ENCODE measurements at regions not wholly inside any gene's neighbourhood (a gene's known extent, or its start where the extent isn't known, plus 50 kb on each side); places are given as distances from the start of the nearest gene placed in this dataset.
"Not testable (repeated sequence)": the region's sequence is repeated elsewhere in the genome, so short reads cannot be mapped to it uniquely, and the experiment has no call there.

DNA sequence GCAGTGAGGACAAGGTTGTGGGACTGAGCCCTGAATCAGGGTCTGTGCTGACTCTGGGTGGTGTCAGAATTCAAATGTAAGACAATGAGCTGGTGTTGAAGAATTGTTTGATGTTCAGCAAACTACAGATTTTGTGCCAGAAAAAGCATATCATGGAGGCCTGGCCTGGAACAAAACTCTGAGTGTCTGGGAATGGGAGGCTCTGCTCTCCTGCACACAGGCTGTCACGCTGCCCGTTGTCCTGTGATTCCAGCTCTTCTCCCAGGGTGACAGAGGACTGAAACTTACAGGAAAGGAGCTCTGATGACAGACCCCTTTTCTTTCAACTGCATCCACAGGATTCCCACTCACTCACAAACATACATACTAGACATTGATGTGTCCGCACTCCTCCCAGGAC is 120.1 kb downstream of the ZNF486 start:
- DNase-seq = no peak

DNA sequence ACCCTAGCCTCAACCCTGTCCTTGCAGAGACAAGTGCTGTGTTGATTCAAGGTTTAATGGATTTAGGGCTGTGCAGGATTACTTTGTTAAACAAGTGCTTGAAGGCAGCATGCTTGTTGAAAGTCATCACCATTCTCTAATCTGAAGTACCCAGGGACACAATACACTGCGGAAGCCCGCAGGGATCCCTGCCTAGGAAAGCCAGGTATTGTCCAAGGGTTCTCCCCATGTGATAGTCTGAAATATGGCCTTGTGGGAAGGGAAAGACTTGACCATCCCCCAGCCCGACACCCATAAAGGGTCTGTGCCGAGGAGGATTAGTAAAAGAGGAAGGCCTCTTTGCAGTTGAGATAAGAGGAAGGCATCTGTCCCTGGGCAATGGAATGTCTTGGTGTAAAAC is 118.9 kb downstream of the ZNF486 start:
- DNase-seq = not testable (repeated sequence)

DNA sequence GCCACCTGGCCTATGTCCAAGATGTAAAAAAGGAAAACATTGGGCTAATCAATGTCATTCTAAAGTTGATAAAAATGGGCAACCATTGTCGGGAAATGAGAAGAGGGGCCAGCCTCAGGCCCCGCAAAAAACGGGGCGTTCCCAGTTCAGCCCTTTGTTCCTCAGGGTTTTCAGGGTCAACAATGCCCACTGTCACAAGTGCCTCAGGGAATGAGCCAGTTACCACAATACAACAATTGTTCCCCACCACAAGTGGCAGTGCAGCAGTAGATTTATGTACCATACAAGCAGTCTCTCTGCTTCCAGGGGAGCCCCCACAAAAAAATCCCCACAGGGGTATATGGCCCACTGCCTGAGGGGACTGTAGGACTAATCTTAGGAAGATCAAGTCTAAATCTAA is 112.5 kb downstream of the ZNF486 start:
- DNase-seq = no peak

DNA sequence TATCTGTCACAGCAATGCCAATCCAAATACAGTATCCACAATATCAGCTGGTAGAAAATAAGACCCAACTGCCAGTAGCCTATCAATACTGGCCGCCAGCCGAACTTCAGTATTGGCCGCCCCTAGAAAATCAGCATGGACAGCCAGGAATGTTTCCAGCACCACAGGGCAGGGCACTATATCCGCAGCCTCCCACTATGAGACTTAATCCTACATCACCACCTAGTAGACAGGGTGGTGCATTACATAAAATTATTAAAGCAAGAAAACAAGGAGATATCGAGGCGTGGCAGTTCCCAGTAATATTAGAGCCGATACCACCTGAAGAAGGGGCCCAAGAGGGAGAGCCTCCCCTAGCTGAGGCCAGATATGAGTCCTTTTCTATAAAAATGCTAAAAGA is 111.3 kb downstream of the ZNF486 start:
- DNase-seq = no peak

DNA sequence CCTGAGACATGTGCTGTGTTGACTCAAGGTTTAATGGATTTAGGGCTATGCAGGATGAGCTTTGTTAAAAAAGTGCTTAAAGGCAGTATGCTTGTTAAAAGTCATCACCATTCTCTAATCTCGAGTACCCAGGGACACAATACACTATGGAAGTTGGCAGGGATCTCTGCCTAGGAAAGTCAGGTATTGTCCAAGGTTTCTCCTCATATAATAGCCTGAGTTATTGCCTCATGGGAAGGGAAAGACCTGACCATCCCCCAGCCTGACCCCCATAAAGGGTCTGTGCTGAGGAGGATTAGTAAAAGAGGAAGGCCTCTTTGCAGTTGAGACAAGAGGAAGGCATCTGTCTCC is 109.7 kb downstream of the ZNF486 start:
- not testable (repeated sequence) for DNase-seq

DNA sequence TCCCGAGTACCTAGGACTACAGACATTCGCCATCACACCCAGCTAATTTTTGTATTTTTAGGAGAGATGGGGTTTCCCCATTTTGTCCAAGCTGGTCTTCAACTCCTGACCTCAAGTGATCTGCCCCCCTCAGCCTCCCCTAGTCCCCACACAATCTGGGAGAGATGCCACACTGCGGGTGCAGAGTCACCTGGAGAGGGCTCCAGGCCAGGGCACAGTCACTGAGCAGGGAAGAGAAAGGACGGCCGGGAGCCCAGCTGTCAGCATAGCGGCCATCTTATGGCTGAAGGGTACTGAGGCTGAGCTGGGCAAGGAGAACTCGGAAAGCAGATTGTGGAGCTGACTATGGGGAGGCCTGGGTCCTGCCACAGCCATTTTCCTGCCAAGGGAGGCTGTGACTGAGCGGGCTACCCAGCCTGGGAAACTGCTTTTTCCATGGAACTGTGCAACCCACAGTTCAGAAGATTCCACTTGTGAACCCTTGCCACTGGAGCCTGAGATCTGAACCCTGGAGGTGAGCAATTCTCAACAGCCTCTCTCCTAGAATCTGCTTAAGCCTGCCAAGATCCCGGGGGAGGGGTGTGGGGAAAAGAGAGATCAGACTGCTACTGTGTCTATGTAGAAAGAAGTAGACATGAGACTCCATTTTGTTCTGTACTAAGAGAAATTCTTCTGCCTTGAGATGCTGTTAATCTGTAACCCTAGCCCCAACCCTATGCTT is 109.2 kb downstream of the ZNF486 start:
- DNase-seq = no peak

DNA sequence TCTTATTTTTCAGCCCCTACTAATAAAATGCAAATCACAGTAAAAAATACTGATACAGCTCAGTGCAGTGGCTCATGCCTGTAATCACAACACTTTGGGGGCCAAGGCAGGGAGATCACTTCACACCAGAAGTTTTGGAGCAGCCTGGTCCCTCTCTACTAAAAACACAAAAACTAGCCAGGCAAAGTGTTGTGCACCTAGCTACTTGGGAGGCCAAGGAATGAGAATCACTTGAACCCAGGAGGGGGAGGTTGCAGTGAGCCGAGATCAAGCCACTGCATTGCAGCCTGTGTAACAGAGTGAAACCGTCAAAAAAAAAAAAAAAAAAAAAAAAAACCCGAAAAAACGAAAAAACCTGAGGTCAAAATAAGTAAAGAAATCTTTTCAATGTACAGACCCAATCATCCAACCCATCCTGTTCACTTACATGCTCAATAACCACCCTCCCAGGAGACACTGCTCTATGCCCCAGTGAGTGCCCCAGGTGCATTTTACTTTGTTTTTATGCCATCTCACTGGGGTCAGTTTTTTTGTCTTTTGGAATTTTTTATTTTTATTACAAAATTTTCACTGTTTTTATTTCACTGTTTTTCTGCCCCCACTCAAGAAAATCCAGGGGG is 107.0 kb downstream of the ZNF486 start:
- no peak for DNase-seq

DNA sequence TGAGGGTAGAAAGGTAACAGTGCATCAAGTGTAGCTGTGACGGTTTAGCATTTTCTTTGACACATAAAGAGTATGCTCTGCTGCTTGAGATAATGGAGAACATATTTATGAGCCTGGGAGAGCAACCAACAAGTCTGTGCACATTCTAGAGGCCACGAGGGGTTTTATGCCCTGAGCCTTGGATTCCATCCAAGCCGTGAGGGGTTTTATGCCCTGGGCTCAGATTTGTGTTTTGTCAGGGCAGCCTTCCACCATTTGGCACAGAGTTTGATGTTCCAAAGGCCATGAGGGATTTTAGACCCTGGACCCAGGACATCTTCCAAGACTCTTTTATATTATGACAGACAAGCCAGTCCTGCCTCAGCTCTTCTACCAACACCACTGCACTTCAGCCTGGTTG is 106.4 kb downstream of the ZNF486 start:
- DNase-seq = no peak

DNA sequence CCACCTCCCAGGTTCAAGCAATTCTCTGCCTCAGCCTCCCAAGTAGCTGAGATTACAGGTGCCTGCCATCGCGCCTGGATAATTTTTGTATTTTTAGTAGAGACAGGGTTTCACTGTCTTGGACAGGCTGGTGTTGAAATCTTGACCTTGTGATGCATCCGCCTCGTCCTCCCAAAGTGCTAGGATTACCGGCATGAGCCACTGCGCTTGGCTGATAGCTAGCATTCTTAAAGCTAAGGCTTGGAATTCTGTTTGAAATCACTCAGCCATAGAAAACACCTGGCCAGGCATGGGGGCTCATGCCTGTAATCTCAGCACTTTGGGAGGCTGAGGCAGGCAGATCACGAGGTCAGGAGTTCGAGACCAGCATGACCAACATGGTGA is 105.6 kb downstream of the ZNF486 start:
- DNase-seq = not testable (repeated sequence)

DNA sequence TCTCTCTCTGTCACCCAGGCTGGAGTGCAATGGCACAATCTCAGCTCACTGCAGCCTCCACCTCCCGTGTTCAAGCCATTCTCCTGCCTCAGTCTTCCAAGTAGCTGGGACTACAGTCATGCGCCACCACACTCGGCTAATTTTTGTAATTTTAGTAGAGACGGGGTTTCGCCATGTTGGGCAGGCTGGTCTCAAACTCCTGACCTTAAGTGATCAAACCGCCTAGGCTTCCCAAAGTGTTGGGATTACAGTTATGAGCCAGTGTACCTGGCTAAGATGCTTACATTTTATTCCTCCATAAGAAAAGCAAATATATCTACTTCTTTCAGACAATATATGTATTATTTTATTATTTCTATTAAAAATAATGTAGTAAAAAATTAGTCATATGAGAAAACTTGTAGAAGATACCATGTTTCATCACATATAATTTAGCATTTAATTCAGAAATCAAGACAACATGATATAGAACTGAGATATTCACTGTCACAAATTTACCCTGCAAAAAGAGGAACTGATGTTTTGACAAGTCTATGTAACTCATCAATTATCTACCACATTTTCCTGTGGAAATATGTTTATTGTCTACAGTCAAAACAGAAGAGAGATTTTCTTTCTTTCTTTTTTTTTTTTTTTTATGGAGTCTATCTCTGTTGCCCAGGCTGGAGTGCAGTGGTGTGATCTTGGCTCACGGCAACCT is 105.1 kb downstream of the ZNF486 start:
- not testable (repeated sequence) for DNase-seq

DNA sequence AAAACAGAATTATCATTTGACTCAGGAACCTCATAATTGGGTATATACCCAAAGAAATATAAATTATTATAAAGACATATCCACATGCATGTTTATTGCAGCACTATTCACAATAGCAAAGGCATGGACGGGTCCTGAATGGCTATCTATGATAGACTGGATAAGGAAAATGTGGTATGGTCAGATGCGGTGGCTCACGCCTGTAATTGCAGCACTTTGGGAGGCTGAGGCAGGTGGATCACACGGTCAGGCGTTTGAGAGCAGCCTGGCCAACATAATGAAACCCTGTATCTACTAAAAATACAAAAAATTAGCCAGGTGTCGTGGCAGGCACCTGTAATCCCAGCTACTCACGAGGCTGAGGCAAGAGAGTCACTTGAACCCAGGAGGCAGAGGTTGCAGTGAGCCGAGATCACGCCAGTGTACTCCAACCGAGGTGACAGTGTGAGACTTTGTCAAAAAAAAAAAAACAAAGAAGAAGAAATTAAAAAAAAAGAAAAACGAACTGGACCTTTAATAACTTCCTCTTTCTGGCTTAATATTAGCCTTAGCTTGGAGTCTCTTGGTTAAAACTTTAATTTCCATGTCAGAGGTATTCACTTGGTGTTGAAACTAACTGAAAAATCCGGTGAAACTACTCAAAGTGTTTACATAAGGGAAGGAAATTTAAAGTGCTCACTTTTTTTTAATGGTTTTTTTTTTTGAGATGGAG is 104.4 kb downstream of the ZNF486 start:
- DNase-seq = no peak

DNA sequence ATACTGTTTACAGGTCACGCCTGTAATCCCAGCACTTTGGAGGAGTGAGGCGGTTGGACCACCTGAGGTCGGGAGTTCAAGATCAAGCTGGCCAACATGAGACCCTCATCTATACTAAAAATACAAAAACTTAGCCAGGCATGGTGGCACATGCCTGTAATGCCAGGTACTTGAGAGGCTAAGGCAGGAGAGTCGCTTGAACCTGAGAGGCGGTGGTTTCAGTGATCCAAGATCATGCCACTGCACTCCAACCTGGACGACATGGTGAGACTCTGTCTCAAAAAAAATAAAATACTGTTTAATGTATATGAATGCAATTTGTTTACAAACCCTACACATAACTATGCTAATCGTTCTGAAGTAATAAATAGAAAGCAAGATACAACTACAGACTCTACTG is 102.4 kb downstream of the ZNF486 start:
- no peak for DNase-seq

DNA sequence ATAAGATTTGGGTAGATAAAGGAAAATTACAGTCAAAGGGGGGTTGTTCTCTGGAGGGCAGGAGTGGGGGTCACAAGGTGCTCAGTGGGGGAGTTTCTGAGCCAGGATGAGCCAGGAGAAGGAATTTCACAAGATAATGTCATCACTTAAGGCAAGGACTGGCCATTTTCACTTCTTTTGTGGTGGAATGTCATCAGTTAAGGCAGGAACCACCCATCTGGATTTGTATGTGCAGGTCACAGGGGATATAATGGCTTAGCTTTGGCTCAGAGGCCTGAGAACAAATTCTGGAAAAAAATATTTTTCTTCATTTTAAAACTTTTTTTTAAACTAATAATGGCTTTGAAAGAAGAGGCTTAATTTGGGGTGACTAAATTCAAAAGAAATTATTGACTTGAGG is 94.5 kb downstream of the ZNF486 start:
- not testable (repeated sequence) for DNase-seq

DNA sequence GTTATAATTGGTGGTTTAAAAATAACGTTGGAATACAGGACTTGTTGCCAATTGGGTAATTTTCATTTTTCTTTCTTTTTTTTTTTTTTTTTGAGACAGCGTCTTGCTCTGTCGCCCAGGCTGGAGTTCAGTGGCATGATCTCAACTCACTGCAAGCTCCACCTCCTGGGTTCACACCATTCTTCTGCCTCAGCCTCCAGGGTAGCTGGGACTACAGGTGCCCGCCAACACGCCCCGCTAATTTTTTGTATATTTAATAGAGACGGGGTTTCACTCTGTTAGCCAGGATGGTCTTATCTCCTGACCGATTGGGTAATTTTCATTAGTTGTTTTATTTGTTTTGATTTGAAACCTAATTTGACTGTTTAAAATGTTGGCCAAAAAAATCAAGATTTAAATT is 93.7 kb downstream of the ZNF486 start:
- not testable (repeated sequence) for DNase-seq

DNA sequence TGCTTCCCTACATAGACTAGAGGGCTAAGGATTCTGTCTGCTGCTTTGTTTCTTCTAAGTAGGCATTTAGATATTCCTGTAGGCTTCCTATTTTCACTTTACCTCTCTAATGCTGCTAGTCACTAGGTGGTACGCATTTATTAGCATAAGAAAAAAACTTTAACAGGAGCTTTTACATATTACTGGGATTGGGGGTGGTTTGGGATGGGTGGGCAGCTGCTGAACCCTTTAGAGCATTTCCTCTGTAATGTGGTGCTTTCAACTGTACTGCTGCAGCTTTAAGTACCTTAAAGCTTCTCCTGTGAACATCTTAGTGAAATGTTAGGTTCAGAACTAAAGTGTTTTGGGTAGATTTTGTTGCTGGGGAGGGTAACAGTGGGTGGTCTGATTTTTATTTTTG is 92.6 kb downstream of the ZNF486 start:
- no peak for DNase-seq

DNA sequence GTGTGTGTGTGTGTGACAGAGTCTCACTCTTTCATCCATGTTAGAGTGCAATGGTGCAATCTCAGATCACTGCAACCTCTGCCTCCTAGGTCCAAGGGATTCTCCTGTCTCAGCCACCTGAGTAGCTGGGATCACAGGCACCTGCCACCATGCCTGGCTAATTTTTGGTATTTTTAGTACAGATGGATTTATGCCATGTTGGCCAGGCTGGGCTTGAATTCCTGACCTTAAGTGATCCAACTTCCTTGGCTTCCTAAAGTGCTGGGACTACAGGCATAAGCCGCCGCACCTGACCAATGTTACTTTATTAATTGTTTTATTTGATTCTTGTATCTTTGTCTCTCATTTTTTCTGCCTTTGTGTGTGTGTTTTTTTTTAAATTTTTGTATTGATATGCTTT is 89.6 kb downstream of the ZNF486 start:
- DNase-seq = no peak

DNA sequence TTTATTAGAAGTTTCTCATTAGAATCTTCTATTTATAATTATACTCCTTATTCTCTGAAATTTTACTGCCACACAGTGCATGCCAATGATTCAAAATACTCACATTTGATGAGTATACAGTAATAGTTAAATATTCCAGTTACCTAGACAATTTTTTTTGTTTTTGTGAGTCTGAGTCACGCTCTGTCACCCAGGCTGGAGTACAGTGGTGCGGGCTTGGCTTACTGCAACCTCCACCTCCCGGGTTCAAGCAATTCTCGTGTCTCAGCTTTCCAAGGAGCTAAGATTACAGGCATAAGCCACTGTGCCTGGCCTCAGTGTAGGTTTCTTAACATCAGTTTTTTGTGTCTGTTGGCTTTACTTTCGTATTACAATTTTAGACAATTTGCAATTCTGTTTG is 87.1 kb downstream of the ZNF486 start:
- DNase-seq = no peak

DNA sequence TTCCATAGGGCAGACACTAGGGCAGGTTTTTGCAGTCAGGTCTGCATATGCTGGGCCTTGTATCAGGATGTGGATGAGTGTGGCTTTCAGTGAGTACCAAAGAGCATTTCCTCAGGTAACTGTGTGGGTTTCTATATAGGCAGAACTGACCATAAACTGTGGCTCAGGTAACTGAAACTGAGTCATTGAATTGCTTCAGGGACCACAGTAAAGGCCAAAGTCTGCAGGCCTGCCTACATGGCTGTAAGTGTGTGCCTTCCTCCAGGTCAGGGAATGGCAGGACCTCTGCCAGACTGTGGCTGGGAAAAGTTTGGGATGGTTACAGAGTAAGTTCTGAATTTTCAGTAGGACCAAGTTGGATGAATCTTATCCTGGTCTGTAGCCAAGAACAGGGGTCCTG is 85.6 kb downstream of the ZNF486 start:
- DNase-seq = no peak

DNA sequence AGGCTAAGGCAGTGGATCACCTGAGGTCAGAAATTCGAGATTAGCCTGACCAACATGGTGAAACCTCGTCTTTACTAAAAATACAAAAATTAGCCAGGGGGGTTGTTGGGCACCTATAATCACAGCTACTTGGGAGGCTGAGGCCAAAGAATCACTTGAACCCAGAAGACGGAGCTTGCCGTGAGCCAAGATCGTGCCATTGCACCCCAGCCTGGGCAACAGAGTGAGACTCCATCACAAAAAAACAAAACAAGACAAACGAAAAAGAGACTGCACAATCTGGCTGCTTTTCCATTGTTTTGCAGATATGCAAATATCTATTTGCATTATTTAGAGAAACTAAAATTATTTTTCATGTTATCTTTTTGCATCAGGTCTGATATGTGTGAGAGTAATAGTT is 83.6 kb downstream of the ZNF486 start:
- DNase-seq = no peak

DNA sequence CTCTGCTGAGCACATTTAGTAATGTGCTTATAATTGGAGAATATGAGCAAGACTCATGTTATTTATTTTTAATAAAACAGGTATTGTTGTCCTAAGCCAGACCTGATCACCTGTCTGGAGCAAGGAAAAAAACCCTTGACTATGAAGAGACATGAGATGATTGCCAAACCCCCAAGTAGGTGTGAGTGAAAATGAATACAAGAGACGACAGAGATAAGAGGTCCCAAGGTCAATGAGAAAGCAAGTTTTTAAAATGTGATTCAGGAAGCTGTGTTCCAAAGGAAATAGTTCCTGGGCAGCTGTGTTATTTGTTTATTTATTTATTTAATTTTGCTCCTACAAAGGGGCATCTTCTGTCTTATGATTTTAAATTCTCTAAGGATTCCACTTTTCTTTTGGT is 83.1 kb downstream of the ZNF486 start:
- no peak for DNase-seq

All from left hindlimb (tissue), 1 donor.